CD4-positive, alpha-beta memory T cell (primary cell): ENCODE measurements at regions not wholly inside any gene's neighbourhood (a gene's known extent, or its start where the extent isn't known, plus 50 kb on each side); places are given as distances from the start of the nearest gene placed in this dataset.
A peak's percentile ranks its signal among the peaks of the same experiment; 100 is the strongest.

Experiments used
- CTCF ChIA-PET: fragments of 350-600 bp; sonication (Branson Sonifier 250); formaldehyde crosslinking; loops from one replicate; lab custom pipeline; 2021; ENCODE audit warnings: inconsistent platforms; ENCODE audit not compliant: partially characterized antibody; lab: Charles Lee
- POLR2A ChIA-PET: fragments of 350-600 bp; sonication (Branson Sonifier 250); formaldehyde crosslinking; loops from one replicate; lab custom pipeline; 2021; ENCODE audit not compliant: partially characterized antibody; lab: Charles Lee
- DNase-seq, 5 donors: peaks; one replicate each; pipeline versions ENCODE4 v3.0.0 to v3.0.0-alpha.2; 2020 to 2022; ENCODE audit warnings: mixed read lengths in 1 of 5
- H3K27ac ChIP-seq: one replicate; pipeline ENCODE4 v1.7.0; 2013; ENCODE audit warnings: low read depth, low read length
- H3K27me3 ChIP-seq: 2 replicates; pipeline ENCODE4 v1.7.0; 2013; ENCODE audit warnings: mild to moderate bottlenecking, low read length, moderate library complexity; ENCODE audit not compliant: insufficient read depth
- H3K36me3 ChIP-seq: 2 replicates; pipeline ENCODE4 v1.7.0; 2013; ENCODE audit warnings: mild to moderate bottlenecking, low read length, moderate library complexity; ENCODE audit not compliant: insufficient read depth
- H3K4me1 ChIP-seq: 2 replicates; pipeline ENCODE4 v1.7.0; 2013; ENCODE audit warnings: mild to moderate bottlenecking, low read length, moderate library complexity; ENCODE audit not compliant: insufficient read depth
- H3K4me3 ChIP-seq, 2 donors: one replicate each; pipeline ENCODE4 v1.7.0; 2013; ENCODE audit warnings: low read length in 2 of 2, mild to moderate bottlenecking in 1 of 2
- H3K9me3 ChIP-seq, 2 donors: one replicate each; pipeline ENCODE4 v1.7.0; 2013; ENCODE audit warnings: low read length in 2 of 2, control low read depth in 1 of 2; ENCODE audit not compliant: control insufficient read depth in 1 of 2
- H3K27ac Mint-ChIP-seq, 7 donors: one replicate each; pipeline ENCODE4 v1.8.0; 2020 to 2021; ENCODE audit warnings: mixed read lengths in 7 of 7, mild to moderate bottlenecking in 6 of 7, inconsistent platforms in 3 of 7, moderate library complexity in 3 of 7
- H3K27me3 Mint-ChIP-seq, 2 donors: one replicate each; pipeline ENCODE4 v1.8.0; 2020 to 2021; ENCODE audit warnings: mixed read lengths in 2 of 2
- H3K36me3 Mint-ChIP-seq, 2 donors: one replicate each; pipeline ENCODE4 v1.8.0; 2020 to 2021; ENCODE audit warnings: mixed read lengths in 2 of 2, inconsistent platforms in 1 of 2, mild to moderate bottlenecking in 1 of 2
- H3K4me1 Mint-ChIP-seq, 4 donors: one replicate each; pipeline ENCODE4 v1.8.0; 2020 to 2021; ENCODE audit warnings: mixed read lengths in 4 of 4, mild to moderate bottlenecking in 1 of 4
- H3K4me3 Mint-ChIP-seq, 8 donors: one replicate each; pipeline ENCODE4 v1.8.0; 2020 to 2021; ENCODE audit warnings: mixed read lengths in 8 of 8, mild to moderate bottlenecking in 7 of 8, moderate library complexity in 6 of 8, inconsistent platforms in 3 of 8
- H3K9me3 Mint-ChIP-seq, 8 donors: one replicate each; pipeline ENCODE4 v1.8.0; 2020 to 2021; ENCODE audit warnings: mixed read lengths in 8 of 8, mild to moderate bottlenecking in 5 of 8, inconsistent platforms in 3 of 8, moderate library complexity in 1 of 8
- intact Hi-C: fragments of 100-400 bp; cut with micrococcal nuclease; formaldehyde crosslinking; loops from one replicate; pipeline ENCODE4 v1.15.1; 2023

GRCh38 chr2:42979870-42980763 lies 187.7 kb upstream of the HAAO start:
- Mint-ChIP-seq H3K4me3 (no peak overlapping the region), H3K36me3 (no peaks in the 10 kb centered on the region), H3K27me3 (no peaks in the 10 kb centered on the region), H3K4me1 (peaks cover 0 to 2% (median 0%) of the 10 kb centered on the region in 4 donors), H3K9me3 (no peaks in the 10 kb centered on the region), H3K27ac (no peak overlapping the region)
- H3K4me1 ChIP-seq = no peaks in the 10 kb centered on the region
- H3K36me3 ChIP-seq = no peaks in the 10 kb centered on the region
- H3K4me3 ChIP-seq = no peak overlapping the region
- no peaks in the 10 kb centered on the region for H3K9me3 ChIP-seq
- H3K27me3 ChIP-seq = no peaks in the 10 kb centered on the region
- H3K27ac ChIP-seq = no peak overlapping the region
- intact Hi-C loops = loop anchor here (10.0 kb wide), 1 partner anchor 145 kb away; no protein-coding TSS in a partner anchor
- no peak for DNase-seq
- ChIA-PET CTCF (interaction anchor here (7.5 kb wide), 1 partner anchor 505 kb away, joined by 75 read pairs; no protein-coding TSS in a partner anchor), POLR2A (no interaction called here)

GRCh38 chr2:42979416-42979869 lies 187.1 kb upstream of the HAAO start:
- no peak overlapping the region for H3K4me3 ChIP-seq
- no peak for DNase-seq
- Mint-ChIP-seq H3K27me3 (no peaks in the 10 kb centered on the region), H3K36me3 (no peaks in the 10 kb centered on the region), H3K9me3 (no peaks in the 10 kb centered on the region), H3K4me3 (no peak overlapping the region), H3K4me1 (peaks cover 0 to 2% (median under 1%) of the 10 kb centered on the region in 4 donors), H3K27ac (no peak overlapping the region)
- no peaks in the 10 kb centered on the region for H3K36me3 ChIP-seq
- H3K27me3 ChIP-seq = no peaks in the 10 kb centered on the region
- no peaks in the 10 kb centered on the region for H3K9me3 ChIP-seq
- no peaks in the 10 kb centered on the region for H3K4me1 ChIP-seq
- CTCF ChIA-PET = interaction anchor here (7.5 kb wide), 1 partner anchor 506 kb away, joined by 75 read pairs; no protein-coding TSS in a partner anchor
- intact Hi-C loops = loop anchor here (10.0 kb wide), 1 partner anchor 145 kb away; no protein-coding TSS in a partner anchor
- no peak overlapping the region for H3K27ac ChIP-seq
- POLR2A ChIA-PET = interaction anchor here (1.0 kb wide), 1 partner anchor 148 kb away, joined by 3 read pairs; no protein-coding TSS in a partner anchor

- H3K27me3 Mint-ChIP-seq = no peaks in the 10 kb centered on the region
- CTCF ChIA-PET = interaction anchor here (1.4 to 7.5 kb wide), 2 partner anchors 250 to 506 kb away, joined by 7 to 75 read pairs; no protein-coding TSS in a partner anchor
- no peak for DNase-seq
Measured at GRCh38 chr2:42978887-42979415, 186.6 kb upstream of the HAAO start.

GRCh38 chr2:42978175-42978886 lies 185.9 kb upstream of the HAAO start:
- Mint-ChIP-seq H3K27me3 (no peaks in the 10 kb centered on the region), H3K4me3 (no peak overlapping the region), H3K4me1 (peaks cover 0 to 5% (median 2%) of the 10 kb centered on the region in 4 donors), H3K27ac (no peak overlapping the region), H3K36me3 (no peaks in the 10 kb centered on the region), H3K9me3 (no peaks in the 10 kb centered on the region)
- CTCF ChIA-PET = interaction anchor here (1.1 to 7.5 kb wide), 3 partner anchors 251 to 563 kb away, joined by 3 to 75 read pairs (median 7); no protein-coding TSS in a partner anchor
- Histone ChIP-seq H3K4me3 (no peak overlapping the region), H3K4me1 (no peaks in the 10 kb centered on the region), H3K36me3 (no peaks in the 10 kb centered on the region), H3K27me3 (no peaks in the 10 kb centered on the region), H3K9me3 (no peaks in the 10 kb centered on the region), H3K27ac (no peak overlapping the region)
- intact Hi-C loops = loop anchor here (10.0 kb wide), 1 partner anchor 146 kb away; no protein-coding TSS in a partner anchor
- no peak for DNase-seq
- POLR2A ChIA-PET = interaction anchor here (1.0 kb wide), 1 partner anchor 149 kb away, joined by 3 read pairs; no protein-coding TSS in a partner anchor

More at GRCh38 chr2:42978887-42979415, 186.6 kb upstream of the HAAO start:
- H3K4me1 Mint-ChIP-seq = peaks cover 0 to 5% (median 2%) of the 10 kb centered on the region in 4 donors
- Histone ChIP-seq H3K27ac (no peak overlapping the region), H3K36me3 (no peaks in the 10 kb centered on the region), H3K4me3 (no peak overlapping the region), H3K9me3 (no peaks in the 10 kb centered on the region), H3K27me3 (no peaks in the 10 kb centered on the region), H3K4me1 (no peaks in the 10 kb centered on the region)
- POLR2A ChIA-PET = interaction anchor here (1.0 kb wide), 1 partner anchor 148 kb away, joined by 3 read pairs; no protein-coding TSS in a partner anchor
- no peak overlapping the region for H3K4me3 Mint-ChIP-seq
- intact Hi-C loops = loop anchor here (10.0 kb wide), 1 partner anchor 146 kb away; no protein-coding TSS in a partner anchor
- H3K36me3 Mint-ChIP-seq = no peaks in the 10 kb centered on the region
- H3K9me3 Mint-ChIP-seq = no peaks in the 10 kb centered on the region
- H3K27ac Mint-ChIP-seq = no peak overlapping the region

- peaks cover 0 to 5% (median 2%) of the 10 kb centered on the region in 4 donors for H3K4me1 Mint-ChIP-seq
- POLR2A ChIA-PET = no interaction called here
- DNase-seq = no peak
- H3K9me3 ChIP-seq = no peaks in the 10 kb centered on the region
- H3K9me3 Mint-ChIP-seq = no peaks in the 10 kb centered on the region
- H3K27me3 Mint-ChIP-seq = no peaks in the 10 kb centered on the region
- no peaks in the 10 kb centered on the region for H3K36me3 ChIP-seq
- peak overlapping the region in 1 of 7 donors; percentile 45 for H3K27ac Mint-ChIP-seq
- H3K27ac ChIP-seq = no peak overlapping the region
- H3K4me3 Mint-ChIP-seq = no peak overlapping the region
- H3K4me3 ChIP-seq = no peak overlapping the region
- CTCF ChIA-PET = interaction anchor here (1.1 to 7.5 kb wide), 3 partner anchors 251 to 564 kb away, joined by 3 to 75 read pairs (median 7); no protein-coding TSS in a partner anchor
- no peaks in the 10 kb centered on the region for H3K27me3 ChIP-seq
- H3K4me1 ChIP-seq = no peaks in the 10 kb centered on the region
- intact Hi-C loops = loop anchor here (10.0 kb wide), 1 partner anchor 147 kb away; no protein-coding TSS in a partner anchor
- H3K36me3 Mint-ChIP-seq = no peaks in the 10 kb centered on the region
Measured at GRCh38 chr2:42977270-42978174, 185.1 kb upstream of the HAAO start.

GRCh38 chr2:42976351-42976750 lies 184.0 kb upstream of the HAAO start:
- H3K27ac Mint-ChIP-seq = peak overlapping the region in 1 of 7 donors; percentile 54
- Histone ChIP-seq H3K4me3 (no peak overlapping the region), H3K36me3 (no peaks in the 10 kb centered on the region), H3K4me1 (no peaks in the 10 kb centered on the region), H3K27ac (no peak overlapping the region), H3K27me3 (no peaks in the 10 kb centered on the region), H3K9me3 (no peaks in the 10 kb centered on the region)
- no peaks in the 10 kb centered on the region for H3K27me3 Mint-ChIP-seq
- ChIA-PET POLR2A (no interaction called here), CTCF (interaction anchor here (0.7 to 7.5 kb wide), 9 partner anchors 11 to 565 kb away, joined by 3 to 75 read pairs (median 5); no protein-coding TSS in a partner anchor)
- H3K9me3 Mint-ChIP-seq = no peaks in the 10 kb centered on the region
- H3K36me3 Mint-ChIP-seq = no peaks in the 10 kb centered on the region
- H3K4me3 Mint-ChIP-seq = no peak overlapping the region
- intact Hi-C loops = loop anchor here (10.0 kb wide), 1 partner anchor 148 kb away; no protein-coding TSS in a partner anchor
- H3K4me1 Mint-ChIP-seq = peaks cover 0 to 5% (median 3%) of the 10 kb centered on the region in 4 donors
- DNase-seq = no peak
